NCI-H2196 treated with DMSO at 0.1 percent for 48 hours (cell line): ENCODE measurements at regions not wholly inside any gene's neighbourhood (a gene's known extent, or its start where the extent isn't known, plus 50 kb on each side); places are given as distances from the start of the nearest gene placed in this dataset.

Source experiments
- DNase-seq: peaks from one replicate; lab custom pipeline; 2025; ENCODE audit not compliant: unreplicated experiment; lab: John Stamatoyannopoulos, UW

DNA sequence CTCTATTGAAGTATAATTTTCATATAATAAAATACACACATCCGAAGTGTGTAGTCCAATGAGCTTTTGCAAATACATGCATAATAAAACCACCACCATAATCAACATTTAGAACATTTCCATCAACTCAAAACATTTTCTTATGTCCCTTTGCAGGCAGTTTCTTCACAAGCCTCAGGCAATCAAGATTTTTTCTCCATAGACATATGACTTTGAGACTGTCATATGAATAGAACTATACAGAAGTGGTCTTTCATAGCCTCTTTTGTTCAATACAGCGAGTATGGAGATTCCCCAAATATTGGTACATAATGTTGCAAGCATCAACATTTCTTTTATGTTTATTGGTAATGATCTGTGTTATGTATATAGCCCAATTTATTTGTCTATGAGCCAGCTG is 983.2 kb downstream of the CDH11 start:
- DNase-seq = no peak

DNA sequence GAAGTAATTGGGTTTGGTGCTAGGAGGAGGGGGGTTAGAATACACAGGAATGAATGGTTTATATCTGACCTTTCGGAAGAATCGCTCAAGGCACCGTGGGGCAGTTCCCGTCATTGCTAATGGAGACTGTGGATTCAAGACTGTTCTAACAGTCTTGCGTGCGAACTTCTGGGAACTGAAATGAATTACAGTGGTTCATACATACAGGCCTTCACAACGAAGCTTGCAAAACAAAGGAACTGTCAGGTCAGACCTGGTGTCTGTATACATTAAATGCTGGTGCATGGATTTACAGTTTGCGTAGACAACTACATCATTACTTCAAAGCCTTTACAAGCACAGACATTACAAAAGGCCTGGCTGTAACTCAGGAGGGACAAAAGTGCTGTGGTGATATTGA is 983.9 kb downstream of the CDH11 start:
- DNase-seq = no peak

DNA sequence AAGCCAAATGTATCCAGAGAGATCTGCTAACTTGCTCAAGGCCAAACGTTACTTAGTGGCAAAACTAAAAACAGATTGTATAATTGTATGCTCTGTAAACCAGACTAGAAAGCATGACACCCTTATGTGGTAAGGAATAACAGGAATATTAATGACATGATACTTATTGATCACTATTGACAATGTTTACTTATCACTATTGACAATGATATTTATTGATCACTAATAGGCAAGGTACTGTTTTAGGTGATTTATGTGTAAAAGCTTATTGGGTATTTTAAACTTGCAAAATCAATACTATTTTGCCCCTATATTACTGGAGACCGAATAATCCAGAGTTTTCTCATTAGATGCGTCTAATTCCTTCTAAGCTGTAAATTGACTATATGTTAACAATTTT is 985.1 kb downstream of the CDH11 start:
- DNase-seq = no peak

DNA sequence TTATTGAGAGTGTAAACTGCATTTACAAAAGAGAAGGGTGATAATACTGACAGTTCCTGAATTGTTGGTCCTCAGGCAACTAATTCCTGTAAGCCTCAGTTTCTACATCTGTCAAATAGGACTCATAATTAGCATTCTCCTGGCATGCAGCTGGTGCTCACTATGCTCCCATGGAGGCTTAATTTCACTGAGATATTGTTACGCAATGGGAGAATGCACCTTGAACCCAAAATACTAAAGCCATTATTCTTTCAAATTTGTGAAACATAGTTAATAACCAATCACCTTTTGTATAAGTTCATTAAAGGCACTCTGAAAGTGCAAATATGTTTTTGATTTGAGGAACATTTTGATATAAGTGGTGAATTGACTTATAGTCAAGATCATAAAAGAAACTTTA is 985.5 kb downstream of the CDH11 start:
- DNase-seq = no peak

DNA sequence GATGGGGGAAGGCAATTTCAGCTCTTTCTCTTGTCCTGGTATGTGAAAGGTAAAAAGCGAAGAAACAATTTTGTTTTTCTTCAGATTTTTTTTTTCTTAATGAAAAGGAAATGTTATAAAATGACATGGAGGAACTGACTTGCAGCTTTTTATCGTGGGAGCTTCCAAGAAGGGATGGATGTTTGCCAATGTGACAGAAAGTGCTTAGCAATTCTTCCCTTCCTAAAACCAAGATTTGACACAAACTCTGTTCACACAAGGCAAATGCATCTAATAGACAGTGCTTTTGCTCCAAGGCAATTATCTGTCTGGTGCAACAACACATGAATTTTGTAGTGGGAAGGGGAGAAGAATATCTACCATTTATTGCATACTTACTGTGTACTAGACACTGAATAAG is 988.5 kb downstream of the CDH11 start:
- no peak for DNase-seq

DNA sequence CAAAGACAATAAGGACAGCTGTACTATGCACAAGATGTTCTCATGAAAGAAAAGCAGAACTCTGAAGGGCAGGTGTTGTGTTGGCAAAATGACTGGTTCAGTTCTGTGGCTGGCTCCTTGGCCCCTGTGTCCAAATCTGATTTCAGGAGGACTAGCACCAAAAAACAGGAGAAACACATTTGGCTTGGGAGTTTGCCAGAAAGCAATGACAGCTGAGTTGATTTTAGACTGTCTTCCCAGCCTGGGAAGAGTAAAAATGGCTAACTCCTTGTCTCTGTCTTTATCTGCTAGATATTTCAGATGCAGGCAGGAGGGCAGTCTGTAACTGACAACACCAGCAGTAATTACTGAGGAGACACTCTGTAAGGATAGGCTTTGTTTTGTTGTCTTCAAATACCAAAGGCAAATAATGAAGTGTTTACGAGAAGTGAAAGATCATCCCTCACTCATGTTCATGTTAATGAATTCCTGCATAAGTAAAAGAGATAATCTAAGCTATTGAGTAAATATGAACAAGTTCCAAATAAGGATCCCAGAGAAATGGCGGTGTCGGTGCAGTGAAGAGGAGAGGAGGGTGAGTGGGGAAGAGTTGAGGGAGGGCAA is 989.0 kb downstream of the CDH11 start:
- DNase-seq = no peak

DNA sequence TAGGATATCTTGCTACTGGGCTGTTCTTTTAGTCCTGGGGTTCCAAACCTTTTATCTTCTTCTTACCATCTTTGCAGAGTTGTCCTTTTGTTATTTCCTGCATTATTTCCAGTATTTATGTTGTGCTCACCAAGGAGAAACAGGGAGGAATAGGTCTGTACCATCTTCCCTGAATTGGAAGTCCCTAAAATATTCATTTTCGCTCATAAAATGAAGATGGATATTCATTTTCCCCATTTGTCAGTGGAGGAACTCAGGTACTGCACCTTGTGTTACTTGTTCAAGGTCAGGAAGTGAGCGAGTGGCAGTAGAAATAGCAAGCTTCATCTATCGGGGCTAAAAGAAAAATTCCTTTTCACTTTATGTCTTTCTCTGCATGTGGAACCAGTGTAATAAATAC is 989.7 kb downstream of the CDH11 start:
- no peak for DNase-seq

DNA sequence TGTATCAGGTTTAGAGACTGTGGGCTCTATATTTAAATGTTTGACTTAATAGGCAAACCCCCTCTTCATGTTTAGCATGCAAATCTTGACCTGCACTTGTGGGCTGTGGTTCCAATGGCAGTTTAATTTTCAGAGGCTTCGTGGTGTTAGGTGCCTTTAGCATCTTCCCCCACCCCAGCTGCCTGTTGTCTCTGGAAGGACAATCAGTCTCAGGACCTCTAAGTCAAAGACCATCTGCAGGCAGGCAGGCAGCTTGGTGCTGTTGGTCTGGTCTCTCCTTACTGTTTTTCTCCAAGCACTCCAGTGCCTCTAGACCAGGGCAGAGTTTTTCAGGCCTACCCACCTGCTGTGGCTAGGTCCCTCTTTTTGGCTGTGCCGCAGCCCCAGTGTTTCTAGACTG is 990.4 kb downstream of the CDH11 start:
- DNase-seq = no peak

DNA sequence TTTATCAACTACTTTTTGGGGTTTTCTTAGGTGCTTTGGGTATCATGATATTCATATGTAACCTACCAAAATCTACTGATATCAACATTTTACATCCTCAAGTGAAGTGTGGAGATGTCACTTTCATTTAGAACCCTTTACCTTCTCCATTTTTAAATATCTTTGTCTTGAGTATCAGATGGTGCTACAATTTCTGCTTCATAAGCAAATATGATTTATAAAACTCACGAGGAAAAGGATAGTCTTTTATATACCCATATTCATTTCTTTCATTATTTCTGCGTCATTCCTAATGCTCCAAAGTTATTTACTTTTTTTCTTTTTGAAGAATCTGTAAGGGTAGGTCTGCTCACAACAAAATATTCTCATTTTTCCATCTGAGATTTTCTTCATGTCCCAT is 991.7 kb downstream of the CDH11 start:
- no peak for DNase-seq

DNA sequence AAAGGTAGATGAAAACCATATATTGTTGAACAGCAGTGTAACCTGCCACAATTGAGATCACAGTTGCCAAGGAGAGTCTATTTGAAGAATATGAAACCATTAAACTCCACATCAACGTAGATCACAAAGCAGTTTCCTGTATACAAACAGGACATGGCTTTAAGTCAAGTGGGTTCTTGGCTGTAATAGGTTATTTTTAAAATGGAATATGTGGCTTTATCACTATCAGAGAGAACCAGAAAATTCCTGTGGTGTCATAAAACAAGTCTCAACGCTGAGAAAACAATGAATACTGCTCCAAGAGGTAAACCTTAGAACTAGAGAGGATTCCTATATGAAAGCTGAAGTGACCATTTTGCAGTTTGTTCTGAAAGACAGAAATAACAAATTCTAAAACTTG is 999.7 kb downstream of the CDH11 start:
- no peak for DNase-seq

DNA sequence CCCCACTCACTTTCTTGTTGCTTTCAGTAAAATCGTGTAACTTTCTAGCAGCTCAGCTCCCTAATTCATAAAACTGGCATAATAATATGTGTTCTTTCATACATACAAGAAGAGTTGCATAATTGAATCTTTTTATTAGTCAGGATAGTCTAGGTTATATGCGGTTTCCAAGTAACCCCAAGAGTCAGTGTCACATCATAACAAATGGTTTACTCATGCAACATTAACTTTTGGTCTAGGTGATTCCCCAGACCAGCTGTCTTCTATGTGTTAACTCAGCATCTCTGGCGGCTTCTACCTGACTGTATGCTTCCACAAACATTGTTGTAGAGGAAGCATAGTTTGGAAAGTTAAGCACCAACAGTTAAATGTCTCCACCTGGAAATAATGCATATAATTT is 1000.4 kb downstream of the CDH11 start:
- DNase-seq = no peak

DNA sequence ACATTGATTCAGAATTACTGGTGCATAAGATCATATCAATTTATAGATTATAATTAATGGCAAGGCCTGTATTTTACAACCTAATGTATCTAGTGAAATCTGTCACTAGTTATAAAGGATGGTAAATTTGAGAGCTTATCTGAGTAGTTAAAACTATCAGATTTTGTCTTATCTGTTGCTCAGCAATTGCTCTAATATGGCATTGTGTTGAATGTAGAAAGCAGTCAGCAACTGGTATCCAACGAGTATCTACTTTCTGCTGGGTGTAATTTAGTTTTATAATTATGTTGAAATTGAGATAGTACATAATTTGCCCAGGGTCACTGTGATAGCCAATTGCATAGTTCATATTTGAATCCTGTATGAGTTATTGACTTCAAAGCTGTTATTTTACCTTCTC is 1005.7 kb downstream of the CDH11 start:
- no peak for DNase-seq

DNA sequence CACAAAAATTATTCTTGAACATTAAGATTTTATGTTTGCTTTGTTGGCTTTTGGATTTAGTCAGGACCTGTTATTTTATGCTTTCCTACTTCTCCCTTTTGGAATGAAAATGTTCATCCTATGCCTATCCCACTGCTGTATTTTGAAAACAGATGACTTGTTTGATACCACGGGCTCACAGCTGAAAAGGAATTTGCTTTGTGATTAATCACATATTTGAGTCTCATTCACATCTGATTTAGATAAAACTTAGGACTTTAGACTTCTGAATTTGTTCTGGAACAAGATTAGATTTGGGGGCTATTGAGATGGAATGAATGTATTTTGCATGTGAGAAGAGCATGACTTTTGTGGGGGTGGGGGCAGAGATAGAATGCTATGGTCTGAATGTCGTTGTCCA is 1012.6 kb downstream of the CDH11 start:
- no peak for DNase-seq

DNA sequence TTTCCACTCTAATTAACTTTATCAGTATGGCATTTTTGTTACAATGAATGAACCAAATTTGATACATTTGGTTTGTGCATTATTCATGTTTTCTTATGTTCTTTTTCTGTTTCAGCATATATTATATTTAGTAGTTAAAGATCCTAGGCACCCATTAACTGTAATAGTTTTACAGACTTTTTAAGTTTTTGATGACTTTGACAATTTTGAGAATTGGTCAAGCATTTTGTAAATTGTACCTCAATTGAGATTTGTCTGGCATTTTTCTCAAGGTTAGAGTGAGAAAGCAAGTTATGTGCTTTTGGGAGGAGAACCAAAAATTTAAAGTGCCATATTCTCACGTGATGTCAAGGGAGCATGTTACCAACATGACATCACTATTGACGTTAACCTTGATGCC is 1019.2 kb downstream of the CDH11 start:
- no peak for DNase-seq

DNA sequence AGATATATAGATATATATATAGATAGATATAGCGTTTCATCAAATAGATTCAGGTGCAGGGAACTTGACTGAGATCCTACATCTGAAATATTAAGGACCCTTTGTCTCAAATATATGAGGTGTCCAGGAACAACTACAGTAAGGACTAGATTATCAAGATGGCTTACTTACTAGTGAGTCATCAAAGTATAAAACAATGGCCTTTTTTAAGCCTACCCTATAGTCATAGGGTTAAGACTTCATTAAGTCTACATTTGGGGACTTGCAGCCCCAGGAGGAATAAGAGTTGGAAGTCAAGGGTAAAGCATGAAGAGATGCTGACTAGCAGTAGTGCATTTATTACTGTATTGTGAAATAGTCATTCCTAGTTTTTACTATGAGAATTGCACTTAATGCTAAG is 1023.4 kb downstream of the CDH11 start:
- no peak for DNase-seq

DNA sequence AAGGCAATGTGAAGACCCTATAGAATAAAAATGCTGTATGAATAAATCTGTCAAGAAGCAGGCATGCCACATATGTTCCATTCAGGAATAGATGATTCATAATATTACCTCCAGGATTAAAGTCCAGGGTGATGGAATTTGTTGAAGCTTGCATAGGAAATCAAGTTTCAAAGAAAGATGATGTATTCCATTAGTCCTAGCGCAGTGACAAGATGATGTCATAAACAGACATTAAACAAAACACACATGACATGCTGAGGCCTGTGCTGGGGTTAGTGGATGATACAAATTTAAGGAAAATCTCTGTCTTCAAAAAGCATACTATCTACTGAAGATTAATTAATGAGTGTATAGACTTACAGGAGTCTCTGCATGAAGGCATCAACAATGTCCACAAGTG is 1025.2 kb downstream of the CDH11 start:
- DNase-seq = no peak

DNA sequence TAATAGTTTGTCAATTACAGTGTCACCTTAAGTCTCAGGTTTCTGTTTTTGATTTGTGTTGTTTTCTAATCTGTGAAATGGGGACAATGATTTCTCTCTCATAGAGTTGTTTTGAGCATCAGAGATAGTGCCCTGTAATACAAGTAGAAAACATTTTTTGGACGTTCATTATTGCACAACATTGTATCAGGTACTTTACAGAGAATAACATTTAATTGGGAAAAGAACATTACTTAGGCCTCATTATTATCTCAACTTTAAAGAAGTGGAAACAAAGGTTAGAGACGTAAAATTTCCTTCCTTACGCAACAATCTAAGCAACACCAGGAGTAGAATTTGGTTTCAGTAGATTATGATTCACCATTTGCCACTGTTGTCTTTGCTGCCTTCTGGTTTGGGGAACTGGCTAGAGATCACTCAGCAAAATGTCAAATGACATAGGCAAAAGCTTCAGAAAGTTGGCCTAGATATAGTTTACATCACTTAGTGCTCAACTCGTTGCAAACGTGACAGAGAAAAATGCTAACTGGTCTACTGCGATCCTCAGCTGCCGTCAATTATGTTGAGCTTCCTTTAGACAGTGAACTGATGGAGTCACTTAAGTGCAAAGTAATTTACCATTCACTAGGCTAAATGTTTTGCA is 1026.8 kb downstream of the CDH11 start:
- DNase-seq = no peak

DNA sequence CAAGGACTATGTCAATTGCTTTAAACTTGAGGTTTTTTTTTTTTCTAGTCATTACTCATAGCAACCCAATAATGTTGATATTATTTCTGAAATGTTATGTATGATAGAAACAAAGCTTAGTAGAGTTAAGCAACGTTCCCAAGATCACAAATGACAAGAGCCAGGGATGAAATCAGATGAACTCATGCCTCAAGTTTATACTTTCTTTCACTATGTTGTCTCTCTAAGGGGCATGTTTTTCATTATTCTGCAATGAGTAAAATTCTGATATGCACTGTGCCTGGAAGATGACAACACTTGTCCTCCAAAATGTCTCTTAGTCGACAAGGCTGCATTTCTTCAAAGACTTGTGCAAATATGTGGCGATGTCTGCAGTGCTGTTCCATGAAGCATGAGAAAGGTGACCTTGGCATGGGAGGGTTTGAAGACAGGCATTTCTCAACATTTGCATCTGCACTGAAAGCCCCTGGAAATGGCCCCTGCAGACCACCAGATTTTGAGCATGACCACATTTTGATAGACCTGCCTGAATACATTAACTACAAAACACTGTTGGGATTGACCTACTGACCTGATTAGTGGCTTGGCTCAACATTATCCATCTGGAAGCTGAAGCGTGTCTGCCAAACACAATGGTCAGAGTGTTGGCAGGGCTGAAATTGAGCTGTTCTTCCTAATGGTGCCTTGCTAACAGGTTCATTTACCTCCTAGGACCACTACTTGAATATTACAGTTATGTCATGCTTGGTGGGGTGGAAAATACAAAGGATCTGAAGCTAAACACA is 1027.5 kb downstream of the CDH11 start:
- DNase-seq = no peak

DNA sequence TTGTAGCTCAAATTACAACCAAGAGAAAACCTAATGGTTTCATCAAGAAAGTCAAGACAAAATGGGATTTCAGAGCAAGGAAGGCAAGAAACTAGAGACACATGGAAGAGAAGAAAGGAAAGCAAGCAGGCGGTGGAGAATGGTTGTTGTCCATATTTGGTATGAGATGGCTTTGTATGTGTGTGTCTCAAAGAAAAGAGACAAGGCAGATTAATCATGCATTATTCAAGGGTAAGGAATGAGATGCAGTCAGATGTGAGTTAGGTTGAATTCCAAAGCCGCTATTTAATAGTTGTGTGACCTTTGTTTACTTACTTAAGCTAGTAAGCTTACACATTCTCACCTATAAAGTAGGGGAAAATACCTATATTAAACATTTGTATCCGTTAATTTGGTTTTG is 1029.6 kb downstream of the CDH11 start:
- no peak for DNase-seq

DNA sequence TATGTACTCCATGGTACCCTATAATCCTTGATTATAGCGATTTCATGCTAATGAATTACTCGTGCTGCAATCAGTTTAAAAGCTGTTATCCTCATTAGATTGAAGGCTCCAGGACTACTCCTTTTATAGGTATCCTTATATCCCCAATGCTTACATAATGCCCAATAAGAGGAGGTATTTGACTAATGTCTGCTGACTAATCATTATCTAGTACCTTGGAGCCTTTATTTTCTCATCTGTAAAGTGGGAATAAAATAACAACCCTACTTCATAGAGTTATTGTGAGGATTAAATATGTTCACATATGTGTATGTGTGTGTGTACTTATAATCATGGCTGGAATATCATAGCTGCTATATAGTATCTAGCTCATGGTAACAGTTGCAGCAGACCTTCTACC is 1031.5 kb downstream of the CDH11 start:
- no peak for DNase-seq

DNA sequence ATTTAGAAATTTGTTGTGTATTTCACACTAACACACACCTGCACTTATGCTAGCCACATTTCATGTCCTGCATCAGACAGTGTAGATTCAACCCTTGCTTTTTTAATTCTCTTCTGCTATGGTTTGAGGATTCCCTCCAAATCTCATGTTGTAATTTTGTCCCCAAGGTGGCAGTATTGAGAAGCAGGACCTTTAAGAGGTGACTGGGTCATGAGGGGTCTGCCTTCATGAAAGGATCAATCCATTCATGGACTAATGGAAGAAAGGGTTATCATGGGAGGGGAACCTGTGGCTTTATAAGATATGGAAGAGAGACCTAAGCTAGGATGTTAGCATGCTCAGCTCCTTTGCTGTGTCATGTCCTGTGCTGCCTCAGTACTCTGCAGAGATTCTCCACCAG is 1032.2 kb downstream of the CDH11 start:
- DNase-seq = no peak

DNA sequence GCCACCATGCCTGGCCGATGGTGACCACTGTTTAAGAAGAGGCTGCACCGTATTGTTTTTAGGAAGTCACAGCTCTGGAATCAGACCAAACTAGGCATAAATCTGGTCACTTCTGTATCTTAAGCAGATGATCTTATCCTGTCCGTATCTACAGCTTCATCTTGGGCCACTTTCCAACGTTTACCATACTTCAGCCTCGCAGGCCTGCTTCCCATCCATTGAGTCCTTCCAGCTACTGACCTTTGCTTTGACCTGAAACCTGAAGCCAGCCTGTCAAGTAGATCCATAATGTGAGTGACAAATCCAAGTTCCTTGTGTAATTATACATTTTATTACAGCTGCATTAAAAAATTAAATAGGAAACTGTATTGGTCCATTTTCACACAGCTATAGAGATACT is 1033.0 kb downstream of the CDH11 start:
- no peak for DNase-seq

DNA sequence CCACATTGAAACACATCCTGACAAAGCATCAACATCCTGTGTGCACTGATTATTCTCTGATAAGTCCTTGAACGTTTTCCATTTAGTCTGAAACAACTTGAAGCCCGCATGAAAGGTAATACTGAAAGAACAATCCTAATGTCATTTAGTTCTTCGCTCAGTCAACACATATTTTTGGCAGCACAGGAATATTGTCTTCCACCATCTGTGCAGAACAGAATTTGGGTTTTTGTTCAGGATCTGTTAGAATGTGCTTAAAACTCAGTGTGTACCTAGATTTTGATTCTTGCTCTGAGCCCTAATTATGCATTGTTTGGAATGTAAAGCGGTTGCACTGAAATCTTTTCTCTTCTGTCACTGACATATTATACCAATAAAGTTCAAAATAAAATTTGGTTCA is 1036.6 kb downstream of the CDH11 start:
- DNase-seq = no peak
